ENCODE measurements at regions not wholly inside any gene's neighbourhood (a gene's known extent, or its start where the extent isn't known, plus 50 kb on each side); places are given as distances from the start of the nearest gene placed in this dataset.

DNA sequence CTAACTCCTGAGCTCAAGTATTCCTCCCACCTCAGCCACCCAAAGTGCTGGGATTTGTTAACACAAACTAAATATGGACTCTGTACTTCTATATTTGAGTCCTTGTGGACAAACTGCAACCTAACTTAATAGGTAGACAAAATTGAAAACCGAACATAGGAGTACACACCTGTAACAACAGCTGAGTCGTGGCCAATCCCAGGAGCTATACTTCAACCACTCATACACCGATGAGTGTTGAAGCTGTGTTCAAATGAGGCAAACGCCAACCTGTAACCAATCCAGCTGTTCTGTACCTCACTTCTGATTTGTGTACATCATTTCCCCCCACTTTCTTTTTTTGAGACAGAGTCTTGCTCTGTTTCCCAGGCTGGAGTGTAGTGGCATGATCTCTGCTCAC is 471.5 kb upstream of the C16orf82 start:
- TF ChIP-seq, protein P1, sequence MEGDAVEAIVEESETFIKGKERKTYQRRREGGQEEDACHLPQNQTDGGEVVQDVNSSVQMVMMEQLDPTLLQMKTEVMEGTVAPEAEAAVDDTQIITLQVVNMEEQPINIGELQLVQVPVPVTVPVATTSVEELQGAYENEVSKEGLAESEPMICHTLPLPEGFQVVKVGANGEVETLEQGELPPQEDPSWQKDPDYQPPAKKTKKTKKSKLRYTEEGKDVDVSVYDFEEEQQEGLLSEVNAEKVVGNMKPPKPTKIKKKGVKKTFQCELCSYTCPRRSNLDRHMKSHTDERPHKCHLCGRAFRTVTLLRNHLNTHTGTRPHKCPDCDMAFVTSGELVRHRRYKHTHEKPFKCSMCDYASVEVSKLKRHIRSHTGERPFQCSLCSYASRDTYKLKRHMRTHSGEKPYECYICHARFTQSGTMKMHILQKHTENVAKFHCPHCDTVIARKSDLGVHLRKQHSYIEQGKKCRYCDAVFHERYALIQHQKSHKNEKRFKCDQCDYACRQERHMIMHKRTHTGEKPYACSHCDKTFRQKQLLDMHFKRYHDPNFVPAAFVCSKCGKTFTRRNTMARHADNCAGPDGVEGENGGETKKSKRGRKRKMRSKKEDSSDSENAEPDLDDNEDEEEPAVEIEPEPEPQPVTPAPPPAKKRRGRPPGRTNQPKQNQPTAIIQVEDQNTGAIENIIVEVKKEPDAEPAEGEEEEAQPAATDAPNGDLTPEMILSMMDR (IDR thresholded peaks at IDR 0.05; ENCODE audit: low read depth, low read length) = no peak
- no peak for TF ChIP-seq EZH2phosphoT487 (IDR thresholded peaks at IDR 0.05; ENCODE audit: low read depth)

Measured in OCI-LY3 (cell line).